ENCODE measurements at regions not wholly inside any gene's neighbourhood (a gene's known extent, or its start where the extent isn't known, plus 50 kb on each side); places are given as distances from the start of the nearest gene placed in this dataset.

- H3K79me2 ChIP-seq (ENCODE audit: control insufficient read depth, insufficient read depth, low read length) = no peaks in the 10 kb centered on the region
Observed at GRCh38 chr2:58313926-58314325, 72.8 kb upstream of the FANCL start.

GRCh38 chr2:58308435-58308834 lies 67.3 kb upstream of the FANCL start:
- no peak for FAIRE-seq
- no peak overlapping the region for H3K4me3 ChIP-seq
- intact Hi-C loops (cut with micrococcal nuclease; ENCODE audit: unreplicated experiment) = no loop called here

More at GRCh38 chr2:58313926-58314325, 72.8 kb upstream of the FANCL start:
- no TSS peak for BruUV-seq (replicated peaks)
- Histone ChIP-seq H3K4me3 (no peak overlapping the region), H3K4me2 (ENCODE audit: control insufficient read depth, insufficient read depth) (no peak overlapping the region), H2AFZ (ENCODE audit: control insufficient read depth, low read depth, low read length) (no peak overlapping the region), H3K9me3 (replicated peaks; ENCODE audit: control insufficient read depth, insufficient read depth, low read length) (no peaks in the 10 kb centered on the region), H3K9ac (ENCODE audit: control insufficient read depth, insufficient read depth, low read length) (no peak overlapping the region), H3K4me1 (ENCODE audit: control insufficient read depth, insufficient read depth, low read length) (no peaks in the 10 kb centered on the region), H3K27me3 (replicated peaks in 1 of 2; ENCODE audit: control insufficient read depth in 2 of 2, insufficient read depth in 2 of 2, low read length in 1 of 2) (no peaks in the 10 kb centered on the region), H3K27ac (ENCODE audit: control insufficient read depth, insufficient read depth) (no peak overlapping the region), H3K36me3 (ENCODE audit: control insufficient read depth in 2 of 2, insufficient read depth in 2 of 2, low read length in 1 of 2) (no peaks in the 10 kb centered on the region), H4K20me1 (ENCODE audit: control insufficient read depth, insufficient read depth) (no peaks in the 10 kb centered on the region)
- CTCF ChIA-PET = no interaction called here
- FAIRE-seq (no peak), ATAC-seq (no peak), DNase-seq (ENCODE audit: low read depth, low spot score) (no peak)
- RAD21 ChIA-PET (ENCODE audit: unreplicated experiment) = no interaction called here
- SMC1A ChIA-PET (ENCODE audit: uncharacterized antibody, unreplicated experiment) = no interaction called here
- in situ Hi-C loops (cut with MboI) = no loop called here
- POLR2A ChIA-PET = no interaction called here
- WGBS (ENCODE audit: insufficient coverage, insufficient replicate concordance, low lambda C conversion rate, missing lambda C conversion rate) = 42% methylated on average over 2 of the region's 2 CpGs
- intact Hi-C loops (cut with micrococcal nuclease; ENCODE audit: unreplicated experiment) = no loop called here
- TF ChIP-seq MTA2 (IDR thresholded peaks at IDR 0.05; ENCODE audit: low read depth) = no peak
- TF ChIP-seq SUZ12 (IDR thresholded peaks at IDR 0.05; ENCODE audit: unreplicated experiment) = no peak

More at GRCh38 chr2:58308435-58308834, 67.3 kb upstream of the FANCL start:
- no peak overlapping the region for H2AFZ ChIP-seq (ENCODE audit: control insufficient read depth, low read depth, low read length)
- TF ChIP-seq ZBTB11 (CRISPR knock-in tag; IDR thresholded peaks at IDR 0.05) (no peak), SIN3A (IDR thresholded peaks at IDR 0.05; ENCODE audit: low read depth, low read length) (no peak)
- no peak overlapping the region for H3K4me2 ChIP-seq (ENCODE audit: control insufficient read depth, insufficient read depth)
- CTCF ChIA-PET = interaction anchor here (0.6 kb wide), 1 partner anchor 133 kb away, joined by 3 read pairs; no protein-coding TSS in a partner anchor
- SMC1A ChIA-PET (ENCODE audit: uncharacterized antibody, unreplicated experiment) = no interaction called here
- H3K9me3 ChIP-seq (replicated peaks; ENCODE audit: control insufficient read depth, insufficient read depth, low read length) = no peaks in the 10 kb centered on the region
- H4K20me1 ChIP-seq (ENCODE audit: control insufficient read depth, insufficient read depth) = no peaks in the 10 kb centered on the region
- in situ Hi-C loops (cut with MboI) = no loop called here
- no TSS peak for BruUV-seq (replicated peaks)
- no peaks in the 10 kb centered on the region for H3K27me3 ChIP-seq (replicated peaks in 1 of 2; ENCODE audit: control insufficient read depth in 2 of 2, insufficient read depth in 2 of 2, low read length in 1 of 2)
- RAD21 ChIA-PET (ENCODE audit: unreplicated experiment) = no interaction called here
- H3K4me1 ChIP-seq (ENCODE audit: control insufficient read depth, insufficient read depth, low read length) = no peaks in the 10 kb centered on the region
- DNase-seq (ENCODE audit: low read depth, low spot score) (no peak), ATAC-seq (no peak)
- no peaks in the 10 kb centered on the region for H3K36me3 ChIP-seq (ENCODE audit: control insufficient read depth in 2 of 2, insufficient read depth in 2 of 2, low read length in 1 of 2)
- H3K79me2 ChIP-seq (ENCODE audit: control insufficient read depth, insufficient read depth, low read length) = no peaks in the 10 kb centered on the region
- POLR2A ChIA-PET = no interaction called here
- H3K27ac ChIP-seq (ENCODE audit: control insufficient read depth, insufficient read depth) = no peak overlapping the region
- H3K9ac ChIP-seq (ENCODE audit: control insufficient read depth, insufficient read depth, low read length) = no peak overlapping the region

All from GM12878 (cell line).